Spleen (tissue), 11 donors: ENCODE measurements at regions not wholly inside any gene's neighbourhood (a gene's known extent, or its start where the extent isn't known, plus 50 kb on each side); places are given as distances from the start of the nearest gene placed in this dataset.

Experiments used
- DNase-seq: peaks from one replicate; pipeline ENCODE4 v3.0.0-alpha.2; 2020
- H3K27ac ChIP-seq, 8 donors: fragments of 200-600 bp; sonication (generic) in 7 of 8; 1 replicate in 4 of 8; 2 replicates in 4 of 8; pipeline versions ENCODE4 v1.5.0 to v1.8.0; 2016 to 2021; ENCODE audit warnings: inconsistent platforms in 4 of 8, mild to moderate bottlenecking in 4 of 8, moderate library complexity in 1 of 8
- H3K27me3 ChIP-seq, 7 donors: fragments of 200-600 bp; sonication (generic) in 6 of 7; replicated peaks in 1 of 7; 1 replicate in 4 of 7; 2 replicates in 3 of 7; pipeline versions ENCODE4 v1.5.0 to v1.8.0; 2016 to 2021; ENCODE audit warnings: inconsistent platforms in 3 of 7, mild to moderate bottlenecking in 1 of 7
- H3K36me3 ChIP-seq, 6 donors: fragments of 200-600 bp; sonication (generic) in 5 of 6; 1 replicate in 4 of 6; 2 replicates in 2 of 6; pipeline versions ENCODE4 v1.5.0 to v1.8.0; 2016 to 2021; ENCODE audit warnings: inconsistent platforms in 2 of 6
- H3K4me1 ChIP-seq, 6 donors: fragments of 200-600 bp; sonication (generic) in 5 of 6; 1 replicate in 3 of 6; 2 replicates in 3 of 6; pipeline versions ENCODE4 v1.5.0 to v1.8.0; 2016 to 2021; ENCODE audit warnings: inconsistent platforms in 3 of 6
- H3K4me3 ChIP-seq, 8 donors: fragments of 200-600 bp; sonication (generic) in 7 of 8; 1 replicate in 4 of 8; 2 replicates in 4 of 8; pipeline versions ENCODE4 v1.5.0 to v1.8.0; 2016 to 2021; ENCODE audit warnings: inconsistent platforms in 4 of 8, mild to moderate bottlenecking in 4 of 8, moderate library complexity in 2 of 8
- H3K9me3 ChIP-seq, 8 donors: fragments of 200-600 bp; sonication (generic) in 7 of 8; 1 replicate in 4 of 8; 2 replicates in 4 of 8; pipeline versions ENCODE4 v1.5.0 to v1.8.0; 2016 to 2021; ENCODE audit warnings: inconsistent platforms in 4 of 8
- CTCF ChIP-seq, 11 experiments: fragments of 200-600 bp in 7 of 11; fragments of 450-650 bp in 4 of 11; sonication (generic) in 4 of 11; IDR thresholded peaks in 8 of 11; conservative IDR thresholded peaks in 3 of 11; 1 replicate in 7 of 11; 2 replicates in 4 of 11; pipeline versions ENCODE4 v1.4.0 to v1.8.0; 2016 to 2021; ENCODE audit warnings: antibody characterized with exemption in 11 of 11, inconsistent platforms in 4 of 11, mild to moderate bottlenecking in 1 of 11
- POLR2A ChIP-seq, 3 donors: fragments of 450-650 bp; IDR thresholded peaks; one replicate each; pipeline ENCODE4 v1.5.1; 2017; ENCODE audit warnings: antibody characterized with exemption in 3 of 3, mild to moderate bottlenecking in 1 of 3
- POLR2AphosphoS5 ChIP-seq, 3 donors: sonication (generic); formaldehyde crosslinking; IDR thresholded peaks; one replicate each; pipeline ENCODE4 v1.5.1; 2017; ENCODE audit warnings: antibody characterized with exemption in 3 of 3
- WGBS, 5 donors: extraction: QIAGEN DNeasy Blood & Tissue Kit in 3 of 5; methylation state at CpG; one replicate each; pipeline versions ENCODE4 v1.1.5 to v1.1.7; 2013 to 2018; 5-methylcytosine and 5-hydroxymethylcytosine counted together
- intact Hi-C: fragments of 100-400 bp; cut with DNase I; formaldehyde crosslinking; loops from one replicate; pipeline ENCODE4 v1.15.0; 2023; ENCODE audit warnings: low total_unique reads
- donor health status: healthy with polysubstance abuse.
- donor health status: DM: no; HTN: no; CAD: no; lungs with moderate emphysema.
- donor health status: DM: no; HTN: no; CAD: no.
- donor health status: Bipolar disorder and iron deficiency.
- donor health status: healthy.
- donor health status: DM: no; HTN: no; CAD: no.
- donor health status: DM: yes; HTN: yes; CAD: no.

- WGBS, 5 donors, result 57 to 84% (median 70%) methylated on average over 6 of the region's 6 CpGs
- H3K36me3 ChIP-seq, result no peaks in the 10 kb centered on the region
- no peak for DNase-seq
- no peak overlapping the region for H3K4me3 ChIP-seq
- TF ChIP-seq CTCF (IDR thresholded peaks at IDR 0.05 in 8 of 11, conservative IDR thresholded peaks at IDR 0.05 in 3 of 11) (no peak), POLR2AphosphoS5 (IDR thresholded peaks at IDR 0.05) (no peak), POLR2A (IDR thresholded peaks at IDR 0.05) (no peak)
- intact Hi-C loops, result no loop called here
- H3K9me3 ChIP-seq, result peaks cover 0 to 11% (median 0%) of the 10 kb centered on the region in 8 donors
- H3K27ac ChIP-seq, result no peak overlapping the region
- no peaks in the 10 kb centered on the region for H3K4me1 ChIP-seq
- peaks cover 0 to 4% (median 0%) of the 10 kb centered on the region in 7 donors for H3K27me3 ChIP-seq
These were observed 281.3 kb upstream of the ARRDC4 start for GRCh38 chr15:97679106-97679688.

GRCh38 chr15:97680606-97681220 is 279.8 kb upstream of the ARRDC4 start:
- Histone ChIP-seq H3K36me3 (no peaks in the 10 kb centered on the region), H3K4me3 (no peak overlapping the region), H3K9me3 (no peaks in the 10 kb centered on the region), H3K27ac (no peak overlapping the region), H3K27me3 (peaks cover 0 to 4% (median 0%) of the 10 kb centered on the region in 7 donors), H3K4me1 (no peaks in the 10 kb centered on the region)
- intact Hi-C loops, result no loop called here
- no peak for DNase-seq
- TF ChIP-seq CTCF (IDR thresholded peaks at IDR 0.05 in 8 of 11, conservative IDR thresholded peaks at IDR 0.05 in 3 of 11), result no peak
- no peak for TF ChIP-seq POLR2AphosphoS5 (IDR thresholded peaks at IDR 0.05)
- no peak for TF ChIP-seq POLR2A (IDR thresholded peaks at IDR 0.05)
- WGBS, 5 donors, result 75 to 77% (median 77%) methylated on average over 5 of the region's 5 CpGs

- no peak overlapping the region for H3K4me3 ChIP-seq
- intact Hi-C loops, result no loop called here
- no peaks in the 10 kb centered on the region for H3K36me3 ChIP-seq
- no peak for DNase-seq
- H3K4me1 ChIP-seq, result no peaks in the 10 kb centered on the region
- no peak for TF ChIP-seq CTCF (IDR thresholded peaks at IDR 0.05 in 8 of 11, conservative IDR thresholded peaks at IDR 0.05 in 3 of 11)
- no peaks in the 10 kb centered on the region for H3K9me3 ChIP-seq
- H3K27me3 ChIP-seq, result peaks cover 0 to 4% (median 0%) of the 10 kb centered on the region in 7 donors
- 20 to 41% (median 31%) methylated on average over 3 of the region's 3 CpGs for WGBS, 5 donors
- no peak overlapping the region for H3K27ac ChIP-seq
These were observed 276.7 kb upstream of the ARRDC4 start for GRCh38 chr15:97683831-97684230.

GRCh38 chr15:97684249-97684648 is 276.3 kb upstream of the ARRDC4 start:
- WGBS, 5 donors, result 1 to 14% (median 6%) methylated on average over 6 of the region's 6 CpGs
- H3K4me3 ChIP-seq, result no peak overlapping the region
- TF ChIP-seq POLR2A (IDR thresholded peaks at IDR 0.05), result no peak
- no peak for TF ChIP-seq POLR2AphosphoS5 (IDR thresholded peaks at IDR 0.05)
- TF ChIP-seq CTCF (IDR thresholded peaks at IDR 0.05 in 8 of 11, conservative IDR thresholded peaks at IDR 0.05 in 3 of 11), result no peak
- H3K36me3 ChIP-seq, result no peaks in the 10 kb centered on the region
- H3K4me1 ChIP-seq, result no peaks in the 10 kb centered on the region
- H3K9me3 ChIP-seq, result no peaks in the 10 kb centered on the region
- peaks cover 0 to 4% (median 0%) of the 10 kb centered on the region in 7 donors for H3K27me3 ChIP-seq
- no peak for DNase-seq
- no peak overlapping the region for H3K27ac ChIP-seq
- intact Hi-C loops, result no loop called here
